ENCODE measurements at regions not wholly inside any gene's neighbourhood (a gene's known extent, or its start where the extent isn't known, plus 50 kb on each side); places are given as distances from the start of the nearest gene placed in this dataset.
A peak's percentile ranks its signal among the peaks of the same experiment; 100 is the strongest.

DNA sequence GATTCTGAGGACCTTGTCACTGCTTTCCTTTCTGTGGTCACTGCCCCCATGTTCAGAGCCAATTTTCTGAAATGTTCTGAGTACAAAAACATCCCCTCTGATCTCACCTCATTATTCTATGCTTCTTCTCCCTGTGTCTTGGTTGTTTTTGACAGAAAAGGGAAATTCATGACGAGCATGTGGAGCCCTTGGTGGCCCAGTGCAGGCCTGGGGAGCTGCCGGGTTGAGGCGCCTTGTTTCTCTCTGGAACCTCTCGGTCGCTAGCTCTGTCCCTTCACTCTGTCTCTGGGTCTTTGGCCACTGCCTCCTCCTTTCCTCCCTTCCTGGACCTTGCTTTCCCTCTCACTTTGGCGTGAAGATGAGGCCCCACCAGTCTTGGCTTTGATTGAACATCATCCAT, 63.0 kb upstream of the THY1 start:
- TF ChIP-seq POLR2AphosphoS5 (IDR thresholded peaks at IDR 0.05; ENCODE audit: insufficient read depth in 1 of 2, low read depth in 1 of 2) (no peak), POLR2A (IDR thresholded peaks at IDR 0.05) (no peak)
- TF ChIP-seq, protein P1, sequence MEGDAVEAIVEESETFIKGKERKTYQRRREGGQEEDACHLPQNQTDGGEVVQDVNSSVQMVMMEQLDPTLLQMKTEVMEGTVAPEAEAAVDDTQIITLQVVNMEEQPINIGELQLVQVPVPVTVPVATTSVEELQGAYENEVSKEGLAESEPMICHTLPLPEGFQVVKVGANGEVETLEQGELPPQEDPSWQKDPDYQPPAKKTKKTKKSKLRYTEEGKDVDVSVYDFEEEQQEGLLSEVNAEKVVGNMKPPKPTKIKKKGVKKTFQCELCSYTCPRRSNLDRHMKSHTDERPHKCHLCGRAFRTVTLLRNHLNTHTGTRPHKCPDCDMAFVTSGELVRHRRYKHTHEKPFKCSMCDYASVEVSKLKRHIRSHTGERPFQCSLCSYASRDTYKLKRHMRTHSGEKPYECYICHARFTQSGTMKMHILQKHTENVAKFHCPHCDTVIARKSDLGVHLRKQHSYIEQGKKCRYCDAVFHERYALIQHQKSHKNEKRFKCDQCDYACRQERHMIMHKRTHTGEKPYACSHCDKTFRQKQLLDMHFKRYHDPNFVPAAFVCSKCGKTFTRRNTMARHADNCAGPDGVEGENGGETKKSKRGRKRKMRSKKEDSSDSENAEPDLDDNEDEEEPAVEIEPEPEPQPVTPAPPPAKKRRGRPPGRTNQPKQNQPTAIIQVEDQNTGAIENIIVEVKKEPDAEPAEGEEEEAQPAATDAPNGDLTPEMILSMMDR (IDR thresholded peaks at IDR 0.05), result no peak
- peak in 1 of 2 donors; percentile 13 for DNase-seq (ENCODE audit: extremely low spot score in 2 of 2)
- Histone ChIP-seq H3K36me3 (no peaks in the 10 kb centered on the region), H3K4me3 (no peak overlapping the region), H3K9me3 (no peaks in the 10 kb centered on the region), H3K4me1 (peaks cover 7% of the 10 kb centered on the region), H3K27ac (no peak overlapping the region), H3K27me3 (no peaks in the 10 kb centered on the region)
- intact Hi-C loops (cut with DNase I), result loop anchor here (10.0 kb wide), 1 partner anchor 259 kb away; no protein-coding TSS in a partner anchor

- intact Hi-C loops (cut with DNase I), result loop anchor here (10.0 kb wide), 1 partner anchor 260 kb away; no protein-coding TSS in a partner anchor
- DNase-seq (ENCODE audit: extremely low spot score in 2 of 2), result peak in 1 of 2 donors; percentile 78
Measured at GRCh38 chr11:119484741-119485605, 62.0 kb upstream of the THY1 start.

DNA sequence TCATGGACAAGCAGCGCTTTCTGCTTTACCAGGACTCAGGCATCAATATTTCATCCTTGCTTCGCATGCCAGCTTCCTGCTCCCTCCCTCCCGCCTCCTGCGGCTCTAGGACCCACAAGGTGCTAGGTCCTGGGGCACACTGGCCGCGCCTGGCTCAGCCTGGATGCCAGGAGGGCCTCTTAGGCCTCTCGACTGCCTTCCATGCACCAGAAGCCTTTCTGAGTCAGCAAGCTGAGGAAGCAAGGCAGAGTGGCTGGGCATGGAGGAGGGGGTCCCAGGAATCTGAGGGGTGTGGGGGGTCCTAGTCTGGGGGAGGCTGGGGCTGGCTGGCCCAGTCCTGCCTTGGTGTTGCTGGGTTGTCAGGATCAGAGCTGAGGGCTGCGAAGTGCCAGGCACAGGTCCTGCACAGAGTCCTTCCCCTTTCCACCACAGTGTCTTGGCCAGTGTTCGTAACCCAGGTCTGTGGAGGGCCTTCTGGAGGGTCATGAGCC, 61.0 kb upstream of the THY1 start:
- Histone ChIP-seq H3K27ac (no peak overlapping the region), H3K4me1 (peaks cover 12% of the 10 kb centered on the region), H3K27me3 (no peaks in the 10 kb centered on the region), H3K4me3 (no peak overlapping the region), H3K36me3 (no peaks in the 10 kb centered on the region), H3K9me3 (no peaks in the 10 kb centered on the region)
- peak in 1 of 2 donors; percentile 65 for DNase-seq (ENCODE audit: extremely low spot score in 2 of 2)
- intact Hi-C loops (cut with DNase I), result loop anchor here (10.0 kb wide), 1 partner anchor 261 kb away; no protein-coding TSS in a partner anchor
- TF ChIP-seq POLR2AphosphoS5 (IDR thresholded peaks at IDR 0.05; ENCODE audit: insufficient read depth in 1 of 2, low read depth in 1 of 2) (no peak), POLR2A (IDR thresholded peaks at IDR 0.05) (no peak)
- TF ChIP-seq, protein P1 (IDR thresholded peaks at IDR 0.05), result no peak

More at GRCh38 chr11:119484741-119485605, 62.0 kb upstream of the THY1 start:
- peaks cover 12% of the 10 kb centered on the region for H3K4me1 ChIP-seq
- no peaks in the 10 kb centered on the region for H3K9me3 ChIP-seq
- TF ChIP-seq POLR2AphosphoS5 (IDR thresholded peaks at IDR 0.05; ENCODE audit: insufficient read depth in 1 of 2, low read depth in 1 of 2) (no peak), POLR2A (IDR thresholded peaks at IDR 0.05) (no peak)
- TF ChIP-seq, protein P1 (IDR thresholded peaks at IDR 0.05), result no peak
- no peak overlapping the region for H3K27ac ChIP-seq
- H3K4me3 ChIP-seq, result no peak overlapping the region
- no peaks in the 10 kb centered on the region for H3K27me3 ChIP-seq
- no peaks in the 10 kb centered on the region for H3K36me3 ChIP-seq

DNA sequence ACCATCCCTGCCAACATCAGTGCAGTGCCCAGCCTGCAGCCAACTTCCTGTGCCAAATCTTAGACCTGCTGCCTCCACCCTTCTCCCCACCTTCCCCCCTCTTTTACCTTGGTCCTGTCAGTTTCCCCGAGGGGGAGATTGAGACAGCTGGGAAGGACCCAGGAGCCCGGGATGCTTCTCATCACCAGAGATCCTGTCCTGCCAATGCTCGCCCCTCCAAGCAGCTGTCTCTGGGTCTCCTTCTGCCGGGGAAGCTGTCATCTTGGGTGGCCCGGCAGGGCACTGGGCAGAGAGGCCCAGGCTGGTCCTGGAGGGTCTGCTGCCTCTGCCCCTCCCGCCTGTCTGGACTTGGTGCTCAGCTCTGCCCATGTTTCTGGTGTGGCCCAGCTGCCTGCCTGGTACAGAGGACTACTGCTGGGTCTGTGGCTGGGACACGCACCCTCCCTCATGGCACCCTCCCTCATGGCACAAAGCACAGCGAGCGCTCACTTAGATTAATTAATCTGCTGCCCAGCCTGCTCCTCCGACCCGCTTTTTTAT, 60.4 kb upstream of the THY1 start:
- TF ChIP-seq POLR2A (IDR thresholded peaks at IDR 0.05), result no peak
- TF ChIP-seq POLR2AphosphoS5 (IDR thresholded peaks at IDR 0.05; ENCODE audit: insufficient read depth in 1 of 2, low read depth in 1 of 2), result no peak
- TF ChIP-seq, protein P1 (IDR thresholded peaks at IDR 0.05), result no peak
- peaks cover 12% of the 10 kb centered on the region for H3K4me1 ChIP-seq
- intact Hi-C loops (cut with DNase I), result loop anchor here (10.0 kb wide), 1 partner anchor 261 kb away; no protein-coding TSS in a partner anchor
- H3K27ac ChIP-seq, result no peak overlapping the region
- H3K9me3 ChIP-seq, result no peaks in the 10 kb centered on the region
- H3K27me3 ChIP-seq, result no peaks in the 10 kb centered on the region
- no peak overlapping the region for H3K4me3 ChIP-seq
- no peak for DNase-seq (ENCODE audit: extremely low spot score in 2 of 2)
- H3K36me3 ChIP-seq, result no peaks in the 10 kb centered on the region
